Activated CD8-positive, alpha-beta T cell treated with anti-CD3 and anti-CD28 coated beads, Interleukin-2, amount 10 ng/mL, durations not matched to agents 7 days and 5 days (primary cell): ENCODE measurements at regions not wholly inside any gene's neighbourhood (a gene's known extent, or its start where the extent isn't known, plus 50 kb on each side); places are given as distances from the start of the nearest gene placed in this dataset.

Source experiments
- ATAC-seq: fragments of 150-1000 bp; cut with Tn5 transposase; one replicate; pipeline ENCODE4 v1.10.0; 2021; ENCODE audit warnings: moderate library complexity
- CTCF ChIA-PET: fragments of 350-600 bp; sonication (Branson Sonifier 250); formaldehyde crosslinking; loops from one replicate; lab custom pipeline; 2021; ENCODE audit warnings: antibody characterized with exemption; lab: Charles Lee
- POLR2A ChIA-PET: fragments of 350-600 bp; sonication (Branson Sonifier 250); formaldehyde crosslinking; loops from one replicate; lab custom pipeline; 2021; ENCODE audit warnings: antibody characterized with exemption; lab: Charles Lee
- DNase-seq: peaks from one replicate; pipeline ENCODE4 v3.0.0-alpha.2; 2020
- H3K27ac Mint-ChIP-seq: one replicate; pipeline ENCODE4 v1.8.0; 2021; ENCODE audit warnings: mild to moderate bottlenecking, mixed read lengths
- H3K27me3 Mint-ChIP-seq: one replicate; pipeline ENCODE4 v1.8.0; 2021; ENCODE audit warnings: low read depth, mixed read lengths
- H3K36me3 Mint-ChIP-seq: one replicate; pipeline ENCODE4 v1.8.0; 2021; ENCODE audit warnings: low read depth, mixed read lengths
- H3K4me1 Mint-ChIP-seq: one replicate; pipeline ENCODE4 v1.8.0; 2021; ENCODE audit warnings: low read depth, mixed read lengths
- H3K4me3 Mint-ChIP-seq: one replicate; pipeline ENCODE4 v1.8.0; 2021; ENCODE audit warnings: mild to moderate bottlenecking, mixed read lengths
- H3K9me3 Mint-ChIP-seq: one replicate; pipeline ENCODE4 v1.8.0; 2022; ENCODE audit warnings: mixed read lengths; ENCODE audit not compliant: insufficient read depth

- CTCF ChIA-PET: interaction anchor here (0.9 to 1.6 kb wide), 3 partner anchors 14 to 203 kb away, joined by 3 to 5 read pairs (median 3); no protein-coding TSS in a partner anchor
- no peak overlapping the region for H3K4me3 Mint-ChIP-seq
- POLR2A ChIA-PET: no interaction called here
These were observed 69.6 kb downstream of the MDH1 start for GRCh38 chr2:63658176-63658968.

GRCh38 chr2:63660060-63660459 is 71.3 kb downstream of the MDH1 start:
- ATAC-seq (no peak), DNase-seq (no peak)
- Mint-ChIP-seq H3K4me3 (no peak overlapping the region), H3K27me3 (peaks cover 5% of the 10 kb centered on the region), H3K4me1 (no peaks in the 10 kb centered on the region), H3K36me3 (no peaks in the 10 kb centered on the region), H3K27ac (no peak overlapping the region), H3K9me3 (no peaks in the 10 kb centered on the region)
- ChIA-PET POLR2A (no interaction called here), CTCF (interaction anchor here (1.6 kb wide), 1 partner anchor 39 kb away, joined by 5 read pairs; no protein-coding TSS in a partner anchor)

More at GRCh38 chr2:63658176-63658968, 69.6 kb downstream of the MDH1 start:
- Mint-ChIP-seq H3K27me3 (peaks cover 5% of the 10 kb centered on the region), H3K4me1 (no peaks in the 10 kb centered on the region), H3K36me3 (no peaks in the 10 kb centered on the region), H3K27ac (no peak overlapping the region), H3K9me3 (peaks cover 4% of the 10 kb centered on the region)
- DNase-seq (no peak), ATAC-seq (no peak)

GRCh38 chr2:63661076-63661475 is 72.3 kb downstream of the MDH1 start:
- Mint-ChIP-seq H3K36me3 (no peaks in the 10 kb centered on the region), H3K4me3 (no peak overlapping the region)
- CTCF ChIA-PET: no interaction called here

GRCh38 chr2:63662028-63662804 is 73.5 kb downstream of the MDH1 start:
- Mint-ChIP-seq H3K27me3 (peaks cover 9% of the 10 kb centered on the region), H3K4me3 (no peak overlapping the region), H3K4me1 (no peaks in the 10 kb centered on the region), H3K9me3 (no peaks in the 10 kb centered on the region), H3K36me3 (no peaks in the 10 kb centered on the region), H3K27ac (no peak overlapping the region)
- ChIA-PET POLR2A (no interaction called here), CTCF (no interaction called here)
- ATAC-seq: no peak
- no peak for DNase-seq

More at GRCh38 chr2:63661076-63661475, 72.3 kb downstream of the MDH1 start:
- POLR2A ChIA-PET: no interaction called here
- H3K4me1 Mint-ChIP-seq: no peaks in the 10 kb centered on the region
- H3K9me3 Mint-ChIP-seq: no peaks in the 10 kb centered on the region
- H3K27me3 Mint-ChIP-seq: peaks cover 5% of the 10 kb centered on the region
- ATAC-seq: no peak
- no peak for DNase-seq
- no peak overlapping the region for H3K27ac Mint-ChIP-seq

- H3K27ac Mint-ChIP-seq: no peak overlapping the region
- H3K27me3 Mint-ChIP-seq: peaks cover 9% of the 10 kb centered on the region
- DNase-seq: no peak
- no peaks in the 10 kb centered on the region for H3K36me3 Mint-ChIP-seq
- POLR2A ChIA-PET: no interaction called here
- no peaks in the 10 kb centered on the region for H3K4me1 Mint-ChIP-seq
- H3K9me3 Mint-ChIP-seq: no peaks in the 10 kb centered on the region
- H3K4me3 Mint-ChIP-seq: no peak overlapping the region
- CTCF ChIA-PET: no interaction called here
- ATAC-seq: no peak
These were observed 74.5 kb downstream of the MDH1 start for GRCh38 chr2:63663013-63663864.

GRCh38 chr2:63665091-63665490 is 76.3 kb downstream of the MDH1 start:
- ChIA-PET CTCF (no interaction called here), POLR2A (no interaction called here)
- H3K36me3 Mint-ChIP-seq: no peaks in the 10 kb centered on the region
- H3K27me3 Mint-ChIP-seq: peaks cover 11% of the 10 kb centered on the region
- ATAC-seq (no peak), DNase-seq (no peak)
- H3K27ac Mint-ChIP-seq: no peak overlapping the region
- no peak overlapping the region for H3K4me3 Mint-ChIP-seq
- H3K9me3 Mint-ChIP-seq: no peaks in the 10 kb centered on the region
- no peaks in the 10 kb centered on the region for H3K4me1 Mint-ChIP-seq

GRCh38 chr2:63665846-63666475 is 77.2 kb downstream of the MDH1 start:
- Mint-ChIP-seq H3K9me3 (no peaks in the 10 kb centered on the region), H3K4me3 (no peak overlapping the region), H3K27ac (no peak overlapping the region), H3K36me3 (no peaks in the 10 kb centered on the region), H3K4me1 (no peaks in the 10 kb centered on the region), H3K27me3 (peaks cover 10% of the 10 kb centered on the region)
- POLR2A ChIA-PET: no interaction called here
- ATAC-seq (no peak), DNase-seq (no peak)
- CTCF ChIA-PET: no interaction called here

GRCh38 chr2:63667132-63667700 is 78.5 kb downstream of the MDH1 start:
- Mint-ChIP-seq H3K9me3 (no peaks in the 10 kb centered on the region), H3K27ac (no peak overlapping the region), H3K27me3 (peaks cover 6% of the 10 kb centered on the region), H3K4me1 (no peaks in the 10 kb centered on the region), H3K36me3 (no peaks in the 10 kb centered on the region), H3K4me3 (no peak overlapping the region)
- ATAC-seq: no peak
- ChIA-PET POLR2A (no interaction called here), CTCF (no interaction called here)
- DNase-seq: no peak

GRCh38 chr2:63668000-63668399 is 79.2 kb downstream of the MDH1 start:
- ATAC-seq: no peak
- H3K27me3 Mint-ChIP-seq: peaks cover 6% of the 10 kb centered on the region
- ChIA-PET POLR2A (no interaction called here), CTCF (no interaction called here)
- no peak for DNase-seq
- no peaks in the 10 kb centered on the region for H3K4me1 Mint-ChIP-seq
- no peak overlapping the region for H3K27ac Mint-ChIP-seq
- H3K9me3 Mint-ChIP-seq: no peaks in the 10 kb centered on the region
- H3K4me3 Mint-ChIP-seq: no peak overlapping the region
- H3K36me3 Mint-ChIP-seq: no peaks in the 10 kb centered on the region

GRCh38 chr2:63668466-63668865 is 79.7 kb downstream of the MDH1 start:
- no peaks in the 10 kb centered on the region for H3K4me1 Mint-ChIP-seq
- CTCF ChIA-PET: no interaction called here
- no peak overlapping the region for H3K4me3 Mint-ChIP-seq

GRCh38 chr2:63669596-63669995 is 80.8 kb downstream of the MDH1 start:
- Mint-ChIP-seq H3K4me1 (no peaks in the 10 kb centered on the region), H3K36me3 (no peaks in the 10 kb centered on the region), H3K27ac (no peak overlapping the region), H3K9me3 (no peaks in the 10 kb centered on the region), H3K4me3 (no peak overlapping the region), H3K27me3 (peaks cover 10% of the 10 kb centered on the region)
- POLR2A ChIA-PET: no interaction called here
- CTCF ChIA-PET: no interaction called here
- DNase-seq: no peak
- ATAC-seq: no peak

More at GRCh38 chr2:63668466-63668865, 79.7 kb downstream of the MDH1 start:
- Mint-ChIP-seq H3K36me3 (no peaks in the 10 kb centered on the region), H3K27me3 (peaks cover 10% of the 10 kb centered on the region), H3K27ac (no peak overlapping the region), H3K9me3 (no peaks in the 10 kb centered on the region)
- DNase-seq (no peak), ATAC-seq (no peak)
- POLR2A ChIA-PET: no interaction called here
